ENCODE measurements at regions not wholly inside any gene's neighbourhood (a gene's known extent, or its start where the extent isn't known, plus 50 kb on each side); places are given as distances from the start of the nearest gene placed in this dataset.
A peak's percentile ranks its signal among the peaks of the same experiment; 100 is the strongest.

- in situ Hi-C loops (cut with HindIII; ENCODE audit: extremely low pct_ligation_motif_present, low pct_unique_long_range_greater_than_20kb), result loop anchor here (10.0 kb wide), 1 partner anchor 374 kb away; no protein-coding TSS in a partner anchor
Measured at GRCh38 chr5:145680767-145681166, 154.4 kb downstream of the PRELID2 start.

More at GRCh38 chr5:145680767-145681166, 154.4 kb downstream of the PRELID2 start:
- ChIA-PET CTCF (ENCODE audit: low intra/inter-chr PET ratio, low total read pairs) (interaction anchor here (1.5 to 2.3 kb wide), 2 partner anchors 145 to 369 kb away, joined by 5 to 25 read pairs; no protein-coding TSS in a partner anchor), POLR2A (no interaction called here)
- WGBS (ENCODE audit: low lambda C conversion rate), result 68% methylated on average over 7 of the region's 7 CpGs
- peak; percentile 62 for ATAC-seq
- peaks cover 19% of the 10 kb centered on the region for H3K4me1 ChIP-seq (ENCODE audit: insufficient read depth, low read length)
- no peak overlapping the region for H3K9ac ChIP-seq (ENCODE audit: insufficient read depth, low read depth, low read length)
- no peaks in the 10 kb centered on the region for H3K27me3 ChIP-seq (ENCODE audit: control insufficient read depth in 1 of 2, insufficient read depth in 2 of 2, low read length in 2 of 2)
- H2AFZ ChIP-seq (ENCODE audit: low read length), result peak overlapping the region; percentile 18
- DNase-seq (ENCODE audit: low spot score), result no peak
- H3K36me3 ChIP-seq (replicated peaks in 1 of 2; ENCODE audit: control insufficient read depth in 1 of 2, insufficient read depth in 2 of 2, low read length in 2 of 2), result no peaks in the 10 kb centered on the region
- no TSS peak for BruUV-seq (replicated peaks)
- no peaks in the 10 kb centered on the region for H3K9me3 ChIP-seq (ENCODE audit: low read length)
- intact Hi-C loops (cut with micrococcal nuclease; ENCODE audit: unreplicated experiment), result loop anchor here (1.0 to 5.0 kb wide), 3 partner anchors 145 to 369 kb away; no protein-coding TSS in a partner anchor
- TF ChIP-seq CCAR2 (optimal IDR thresholded peaks at IDR 0.05; ENCODE audit: low read depth, low read length), result no peak
- no peak for TF ChIP-seq ZNF615 (CRISPR knock-in tag; IDR thresholded peaks at IDR 0.05; ENCODE audit: borderline replicate concordance)
- TF ChIP-seq MTA3 (CRISPR knock-in tag; IDR thresholded peaks at IDR 0.05), result no peak
- no peak for TF ChIP-seq ZFY (CRISPR knock-in tag; IDR thresholded peaks at IDR 0.05)
- TF ChIP-seq SMARCE1 (IDR thresholded peaks at IDR 0.05; ENCODE audit: borderline replicate concordance), result no peak
- TF ChIP-seq, protein P1, sequence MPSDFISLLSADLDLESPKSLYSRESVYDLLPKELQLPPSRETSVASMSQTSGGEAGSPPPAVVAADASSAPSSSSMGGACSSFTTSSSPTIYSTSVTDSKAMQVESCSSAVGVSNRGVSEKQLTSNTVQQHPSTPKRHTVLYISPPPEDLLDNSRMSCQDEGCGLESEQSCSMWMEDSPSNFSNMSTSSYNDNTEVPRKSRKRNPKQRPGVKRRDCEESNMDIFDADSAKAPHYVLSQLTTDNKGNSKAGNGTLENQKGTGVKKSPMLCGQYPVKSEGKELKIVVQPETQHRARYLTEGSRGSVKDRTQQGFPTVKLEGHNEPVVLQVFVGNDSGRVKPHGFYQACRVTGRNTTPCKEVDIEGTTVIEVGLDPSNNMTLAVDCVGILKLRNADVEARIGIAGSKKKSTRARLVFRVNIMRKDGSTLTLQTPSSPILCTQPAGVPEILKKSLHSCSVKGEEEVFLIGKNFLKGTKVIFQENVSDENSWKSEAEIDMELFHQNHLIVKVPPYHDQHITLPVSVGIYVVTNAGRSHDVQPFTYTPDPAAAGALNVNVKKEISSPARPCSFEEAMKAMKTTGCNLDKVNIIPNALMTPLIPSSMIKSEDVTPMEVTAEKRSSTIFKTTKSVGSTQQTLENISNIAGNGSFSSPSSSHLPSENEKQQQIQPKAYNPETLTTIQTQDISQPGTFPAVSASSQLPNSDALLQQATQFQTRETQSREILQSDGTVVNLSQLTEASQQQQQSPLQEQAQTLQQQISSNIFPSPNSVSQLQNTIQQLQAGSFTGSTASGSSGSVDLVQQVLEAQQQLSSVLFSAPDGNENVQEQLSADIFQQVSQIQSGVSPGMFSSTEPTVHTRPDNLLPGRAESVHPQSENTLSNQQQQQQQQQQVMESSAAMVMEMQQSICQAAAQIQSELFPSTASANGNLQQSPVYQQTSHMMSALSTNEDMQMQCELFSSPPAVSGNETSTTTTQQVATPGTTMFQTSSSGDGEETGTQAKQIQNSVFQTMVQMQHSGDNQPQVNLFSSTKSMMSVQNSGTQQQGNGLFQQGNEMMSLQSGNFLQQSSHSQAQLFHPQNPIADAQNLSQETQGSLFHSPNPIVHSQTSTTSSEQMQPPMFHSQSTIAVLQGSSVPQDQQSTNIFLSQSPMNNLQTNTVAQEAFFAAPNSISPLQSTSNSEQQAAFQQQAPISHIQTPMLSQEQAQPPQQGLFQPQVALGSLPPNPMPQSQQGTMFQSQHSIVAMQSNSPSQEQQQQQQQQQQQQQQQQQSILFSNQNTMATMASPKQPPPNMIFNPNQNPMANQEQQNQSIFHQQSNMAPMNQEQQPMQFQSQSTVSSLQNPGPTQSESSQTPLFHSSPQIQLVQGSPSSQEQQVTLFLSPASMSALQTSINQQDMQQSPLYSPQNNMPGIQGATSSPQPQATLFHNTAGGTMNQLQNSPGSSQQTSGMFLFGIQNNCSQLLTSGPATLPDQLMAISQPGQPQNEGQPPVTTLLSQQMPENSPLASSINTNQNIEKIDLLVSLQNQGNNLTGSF (CRISPR knock-in tag; IDR thresholded peaks at IDR 0.05), result no peak
- TF ChIP-seq AGO1 (IDR thresholded peaks at IDR 0.05; ENCODE audit: low read depth, low read length, poor library complexity, severe bottlenecking), result no peak
- no peak for TF ChIP-seq ZIK1 (CRISPR knock-in tag; IDR thresholded peaks at IDR 0.05; ENCODE audit: borderline replicate concordance, low read depth)
- TF ChIP-seq MXD4 (CRISPR knock-in tag; IDR thresholded peaks at IDR 0.05), result no peak
- TF ChIP-seq RXRB (CRISPR knock-in tag; IDR thresholded peaks at IDR 0.05; ENCODE audit: borderline replicate concordance), result no peak
- TF ChIP-seq CSRNP1 (CRISPR knock-in tag; IDR thresholded peaks at IDR 0.05), result no peak
- TF ChIP-seq ZBTB7B (CRISPR knock-in tag; IDR thresholded peaks at IDR 0.05), result no peak
- TF ChIP-seq JUND (CRISPR knock-in tag; IDR thresholded peaks at IDR 0.05), result no peak
- TF ChIP-seq, protein P2, sequence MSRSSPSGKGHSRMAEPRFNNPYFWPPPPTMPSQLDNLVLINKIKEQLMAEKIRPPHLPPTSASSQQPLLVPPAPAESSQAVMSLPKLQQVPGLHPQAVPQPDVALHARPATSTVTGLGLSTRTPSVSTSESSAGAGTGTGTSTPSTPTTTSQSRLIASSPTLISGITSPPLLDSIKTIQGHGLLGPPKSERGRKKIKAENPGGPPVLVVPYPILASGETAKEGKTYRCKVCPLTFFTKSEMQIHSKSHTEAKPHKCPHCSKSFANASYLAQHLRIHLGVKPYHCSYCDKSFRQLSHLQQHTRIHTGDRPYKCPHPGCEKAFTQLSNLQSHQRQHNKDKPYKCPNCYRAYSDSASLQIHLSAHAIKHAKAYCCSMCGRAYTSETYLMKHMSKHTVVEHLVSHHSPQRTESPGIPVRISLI (CRISPR knock-in tag; IDR thresholded peaks at IDR 0.05; ENCODE audit: borderline replicate concordance), result no peak
- TF ChIP-seq, protein P3, sequence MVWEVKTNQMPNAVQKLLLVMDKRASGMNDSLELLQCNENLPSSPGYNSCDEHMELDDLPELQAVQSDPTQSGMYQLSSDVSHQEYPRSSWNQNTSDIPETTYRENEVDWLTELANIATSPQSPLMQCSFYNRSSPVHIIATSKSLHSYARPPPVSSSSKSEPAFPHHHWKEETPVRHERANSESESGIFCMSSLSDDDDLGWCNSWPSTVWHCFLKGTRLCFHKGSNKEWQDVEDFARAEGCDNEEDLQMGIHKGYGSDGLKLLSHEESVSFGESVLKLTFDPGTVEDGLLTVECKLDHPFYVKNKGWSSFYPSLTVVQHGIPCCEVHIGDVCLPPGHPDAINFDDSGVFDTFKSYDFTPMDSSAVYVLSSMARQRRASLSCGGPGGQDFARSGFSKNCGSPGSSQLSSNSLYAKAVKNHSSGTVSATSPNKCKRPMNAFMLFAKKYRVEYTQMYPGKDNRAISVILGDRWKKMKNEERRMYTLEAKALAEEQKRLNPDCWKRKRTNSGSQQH (CRISPR knock-in tag; IDR thresholded peaks at IDR 0.05; ENCODE audit: low read depth), result no peak
- no peak overlapping the region for H3K4me3 ChIP-seq (replicated peaks in 1 of 3; ENCODE audit: insufficient read depth in 1 of 3, low read depth in 2 of 3, low read length in 3 of 3)
- H4K20me1 ChIP-seq (ENCODE audit: insufficient read depth, low read length), result no peaks in the 10 kb centered on the region
- H3K4me2 ChIP-seq (ENCODE audit: low read depth, low read length), result peak overlapping the region; percentile 49
- no peaks in the 10 kb centered on the region for H3K79me2 ChIP-seq (ENCODE audit: insufficient read depth, low read length)
- FAIRE-seq, result no peak
- no peak overlapping the region for H3K27ac ChIP-seq (ENCODE audit: extremely low read length, insufficient read depth, low read length)

Measured in HepG2 (cell line).